ENCODE measurements at regions not wholly inside any gene's neighbourhood (a gene's known extent, or its start where the extent isn't known, plus 50 kb on each side); places are given as distances from the start of the nearest gene placed in this dataset.
"Not testable (repeated sequence)": the region's sequence is repeated elsewhere in the genome, so short reads cannot be mapped to it uniquely, and the experiment has no call there.

- no peaks in the 10 kb centered on the region for H3K4me1 ChIP-seq
- H3K79me2 ChIP-seq, result no peaks in the 10 kb centered on the region
- H2AFZ ChIP-seq, result no peak overlapping the region
- no peaks in the 10 kb centered on the region for H3K27me3 ChIP-seq (ENCODE audit: control insufficient read depth, insufficient read depth, low read length)
- H3K9ac ChIP-seq, result no peak overlapping the region
- no peak overlapping the region for H3K4me3 ChIP-seq (ENCODE audit: low read depth, low read length)
- no peaks in the 10 kb centered on the region for H3K9me3 ChIP-seq (ENCODE audit: control insufficient read depth, low read length)
- no peak overlapping the region for H3K27ac ChIP-seq
- no peak for TF ChIP-seq CTCF (IDR thresholded peaks at IDR 0.05)
- H3K4me2 ChIP-seq (ENCODE audit: low read length), result no peak overlapping the region
- H3K36me3 ChIP-seq (ENCODE audit: control insufficient read depth, insufficient read depth, low read length), result no peaks in the 10 kb centered on the region
These were observed 75.2 kb upstream of the SLC4A7 start for GRCh38 chr3:27559381-27559780.

- no peaks in the 10 kb centered on the region for H3K79me2 ChIP-seq
- no peaks in the 10 kb centered on the region for H3K36me3 ChIP-seq (ENCODE audit: control insufficient read depth, insufficient read depth, low read length)
- H3K27me3 ChIP-seq (ENCODE audit: control insufficient read depth, insufficient read depth, low read length), result no peaks in the 10 kb centered on the region
- no peaks in the 10 kb centered on the region for H3K9me3 ChIP-seq (ENCODE audit: control insufficient read depth, low read length)
- no peaks in the 10 kb centered on the region for H3K4me1 ChIP-seq
- TF ChIP-seq CTCF (IDR thresholded peaks at IDR 0.05), result no peak
- no peak overlapping the region for H3K4me3 ChIP-seq (ENCODE audit: low read depth, low read length)
- H2AFZ ChIP-seq, result no peak overlapping the region
- no peak overlapping the region for H3K4me2 ChIP-seq (ENCODE audit: low read length)
- H3K27ac ChIP-seq, result no peak overlapping the region
- H3K9ac ChIP-seq, result no peak overlapping the region
These were observed 73.2 kb upstream of the SLC4A7 start for GRCh38 chr3:27557411-27557810.

GRCh38 chr3:27556887-27557286 is 72.7 kb upstream of the SLC4A7 start:
- no peaks in the 10 kb centered on the region for H3K4me1 ChIP-seq

GRCh38 chr3:27554706-27555105 is 70.5 kb upstream of the SLC4A7 start:
- H3K4me2 ChIP-seq (ENCODE audit: low read length), result no peak overlapping the region
- no peaks in the 10 kb centered on the region for H3K36me3 ChIP-seq (ENCODE audit: control insufficient read depth, insufficient read depth, low read length)
- no peaks in the 10 kb centered on the region for H3K27me3 ChIP-seq (ENCODE audit: control insufficient read depth, insufficient read depth, low read length)
- H3K9me3 ChIP-seq (ENCODE audit: control insufficient read depth, low read length), result no peaks in the 10 kb centered on the region
- H3K9ac ChIP-seq, result no peak overlapping the region
- H3K4me3 ChIP-seq (ENCODE audit: low read depth, low read length), result no peak overlapping the region
- H3K79me2 ChIP-seq, result no peaks in the 10 kb centered on the region
- TF ChIP-seq CTCF (IDR thresholded peaks at IDR 0.05), result no peak
- H3K4me1 ChIP-seq, result no peaks in the 10 kb centered on the region
- no peak overlapping the region for H3K27ac ChIP-seq
- H2AFZ ChIP-seq, result no peak overlapping the region

More at GRCh38 chr3:27556887-27557286, 72.7 kb upstream of the SLC4A7 start:
- no peak overlapping the region for H3K4me3 ChIP-seq (ENCODE audit: low read depth, low read length)
- H3K36me3 ChIP-seq (ENCODE audit: control insufficient read depth, insufficient read depth, low read length), result no peaks in the 10 kb centered on the region
- no peak overlapping the region for H3K9ac ChIP-seq
- no peak for TF ChIP-seq CTCF (IDR thresholded peaks at IDR 0.05)
- H3K4me2 ChIP-seq (ENCODE audit: low read length), result no peak overlapping the region
- no peaks in the 10 kb centered on the region for H3K27me3 ChIP-seq (ENCODE audit: control insufficient read depth, insufficient read depth, low read length)
- H3K79me2 ChIP-seq, result no peaks in the 10 kb centered on the region
- H3K9me3 ChIP-seq (ENCODE audit: control insufficient read depth, low read length), result no peaks in the 10 kb centered on the region
- no peak overlapping the region for H2AFZ ChIP-seq
- no peak overlapping the region for H3K27ac ChIP-seq

GRCh38 chr3:27553886-27554540 is 69.8 kb upstream of the SLC4A7 start:
- Histone ChIP-seq H3K4me2 (ENCODE audit: low read length) (no peak overlapping the region), H3K79me2 (no peaks in the 10 kb centered on the region), H3K4me3 (ENCODE audit: low read depth, low read length) (no peak overlapping the region), H3K27me3 (ENCODE audit: control insufficient read depth, insufficient read depth, low read length) (no peaks in the 10 kb centered on the region), H2AFZ (no peak overlapping the region), H3K9me3 (ENCODE audit: control insufficient read depth, low read length) (no peaks in the 10 kb centered on the region), H3K4me1 (no peaks in the 10 kb centered on the region), H3K36me3 (ENCODE audit: control insufficient read depth, insufficient read depth, low read length) (no peaks in the 10 kb centered on the region), H3K27ac (no peak overlapping the region), H3K9ac (no peak overlapping the region)
- no peak for TF ChIP-seq CTCF (IDR thresholded peaks at IDR 0.05)

GRCh38 chr3:27552708-27553107 is 68.5 kb upstream of the SLC4A7 start:
- not testable (repeated sequence) for H3K4me2 ChIP-seq (ENCODE audit: low read length); H3K9me3 ChIP-seq (ENCODE audit: control insufficient read depth, low read length); H3K27me3 ChIP-seq (ENCODE audit: control insufficient read depth, insufficient read depth, low read length); H3K9ac ChIP-seq; H3K79me2 ChIP-seq; H3K4me1 ChIP-seq; H2AFZ ChIP-seq; H3K27ac ChIP-seq; H3K4me3 ChIP-seq (ENCODE audit: low read depth, low read length); H3K36me3 ChIP-seq (ENCODE audit: control insufficient read depth, insufficient read depth, low read length)

GRCh38 chr3:27551413-27551812 is 67.2 kb upstream of the SLC4A7 start:
- not testable (repeated sequence) for H2AFZ ChIP-seq; H3K36me3 ChIP-seq (ENCODE audit: control insufficient read depth, insufficient read depth, low read length); H3K4me3 ChIP-seq (ENCODE audit: low read depth, low read length); H3K4me2 ChIP-seq (ENCODE audit: low read length); H3K4me1 ChIP-seq; H3K27me3 ChIP-seq (ENCODE audit: control insufficient read depth, insufficient read depth, low read length); H3K9ac ChIP-seq; H3K9me3 ChIP-seq (ENCODE audit: control insufficient read depth, low read length); H3K79me2 ChIP-seq; H3K27ac ChIP-seq

Data from parathyroid adenoma (tissue), 2 donors.